GM12891 (cell line): ENCODE measurements at regions not wholly inside any gene's neighbourhood (a gene's known extent, or its start where the extent isn't known, plus 50 kb on each side); places are given as distances from the start of the nearest gene placed in this dataset.

Experiments used
- POLR2A ChIP-seq: IDR thresholded peaks from 2 replicates; pipeline ENCODE4 v1.6.1; 2011; ENCODE audit warnings: low read depth, low read length, control low read depth
- POLR2AphosphoS5 ChIP-seq: IDR thresholded peaks from 2 replicates; pipeline ENCODE4 v1.6.1; 2011; ENCODE audit warnings: low read depth, low read length, control low read depth
- SPI1 ChIP-seq: IDR thresholded peaks from 2 replicates; pipeline ENCODE4 v1.6.1; 2011; ENCODE audit warnings: low read depth, low read length, control low read depth
- TAF1 ChIP-seq: IDR thresholded peaks from 2 replicates; pipeline ENCODE4 v1.6.1; 2011; ENCODE audit warnings: low read depth, low read length, control low read depth

GRCh38 chr16:73400951-73401350, 353.0 kb upstream of the ZFHX3 start:
- no peak for TF ChIP-seq POLR2A
- TF ChIP-seq POLR2AphosphoS5 = no peak
- TF ChIP-seq TAF1 = no peak
- no peak for TF ChIP-seq SPI1
